ENCODE measurements at regions not wholly inside any gene's neighbourhood (a gene's known extent, or its start where the extent isn't known, plus 50 kb on each side); places are given as distances from the start of the nearest gene placed in this dataset.

GRCh38 chr2:65766768-65767267 is 334.4 kb upstream of the SPRED2 start:
- no peaks in the 10 kb centered on the region for H3F3A ChIP-seq (ENCODE audit: insufficient read depth)
- H3K4me3 ChIP-seq (ENCODE audit: insufficient read depth, low read length, poor library complexity, severe bottlenecking), result no peak overlapping the region
- no peaks in the 10 kb centered on the region for H4K20me1 ChIP-seq (ENCODE audit: low read depth, low read length)
- H2AFZ ChIP-seq (ENCODE audit: low read depth, low read length, severe bottlenecking), result no peak overlapping the region
- no peaks in the 10 kb centered on the region for H3K9me2 ChIP-seq (replicated peaks; ENCODE audit: insufficient read depth, low read length)
- H3K4me2 ChIP-seq (ENCODE audit: low read depth, low read length, poor library complexity, severe bottlenecking), result no peak overlapping the region
- no peaks in the 10 kb centered on the region for H3K79me2 ChIP-seq (ENCODE audit: insufficient read depth, low read length)
- H3K27me3 ChIP-seq (ENCODE audit: low read length), result no peaks in the 10 kb centered on the region
- TF ChIP-seq EZH2phosphoT487 (conservative IDR thresholded peaks at IDR 0.05; ENCODE audit: low read length), result no peak
- TF ChIP-seq CTCF (IDR thresholded peaks at IDR 0.05; ENCODE audit: insufficient read depth, low read length, poor library complexity, severe bottlenecking), result no peak
- H3K36me3 ChIP-seq (ENCODE audit: low read length), result no peaks in the 10 kb centered on the region
- H3K27ac ChIP-seq (ENCODE audit: low read depth, low read length), result no peak overlapping the region
- H3K9me3 ChIP-seq (ENCODE audit: insufficient read depth, low read length), result no peaks in the 10 kb centered on the region
- H3K9ac ChIP-seq (ENCODE audit: low read length), result no peak overlapping the region

- Histone ChIP-seq H3K9me3 (ENCODE audit: insufficient read depth, low read length) (no peaks in the 10 kb centered on the region), H3K9me2 (replicated peaks; ENCODE audit: insufficient read depth, low read length) (no peaks in the 10 kb centered on the region), H3K9ac (ENCODE audit: low read length) (no peak overlapping the region), H3K27me3 (ENCODE audit: low read length) (no peaks in the 10 kb centered on the region), H4K20me1 (ENCODE audit: low read depth, low read length) (no peaks in the 10 kb centered on the region), H3F3A (ENCODE audit: insufficient read depth) (no peaks in the 10 kb centered on the region), H2AFZ (ENCODE audit: low read depth, low read length, severe bottlenecking) (no peak overlapping the region), H3K36me3 (ENCODE audit: low read length) (no peaks in the 10 kb centered on the region), H3K4me3 (ENCODE audit: insufficient read depth, low read length, poor library complexity, severe bottlenecking) (no peak overlapping the region), H3K27ac (ENCODE audit: low read depth, low read length) (no peak overlapping the region), H3K4me2 (ENCODE audit: low read depth, low read length, poor library complexity, severe bottlenecking) (no peak overlapping the region), H3K79me2 (ENCODE audit: insufficient read depth, low read length) (no peaks in the 10 kb centered on the region)
- TF ChIP-seq EZH2phosphoT487 (conservative IDR thresholded peaks at IDR 0.05; ENCODE audit: low read length) (no peak), CTCF (IDR thresholded peaks at IDR 0.05; ENCODE audit: insufficient read depth, low read length, poor library complexity, severe bottlenecking) (no peak)
These were observed 333.0 kb upstream of the SPRED2 start for GRCh38 chr2:65765376-65765775.

- Histone ChIP-seq H4K20me1 (ENCODE audit: low read depth, low read length) (no peaks in the 10 kb centered on the region), H3K4me2 (ENCODE audit: low read depth, low read length, poor library complexity, severe bottlenecking) (no peak overlapping the region), H3K9me2 (replicated peaks; ENCODE audit: insufficient read depth, low read length) (no peaks in the 10 kb centered on the region), H3K27me3 (ENCODE audit: low read length) (no peaks in the 10 kb centered on the region), H3K4me3 (ENCODE audit: insufficient read depth, low read length, poor library complexity, severe bottlenecking) (no peak overlapping the region), H2AFZ (ENCODE audit: low read depth, low read length, severe bottlenecking) (no peak overlapping the region), H3K27ac (ENCODE audit: low read depth, low read length) (no peak overlapping the region), H3K9me3 (ENCODE audit: insufficient read depth, low read length) (no peaks in the 10 kb centered on the region), H3K9ac (ENCODE audit: low read length) (no peak overlapping the region), H3K79me2 (ENCODE audit: insufficient read depth, low read length) (no peaks in the 10 kb centered on the region), H3F3A (ENCODE audit: insufficient read depth) (no peaks in the 10 kb centered on the region), H3K36me3 (ENCODE audit: low read length) (no peaks in the 10 kb centered on the region)
- no peak for TF ChIP-seq CTCF (IDR thresholded peaks at IDR 0.05; ENCODE audit: insufficient read depth, low read length, poor library complexity, severe bottlenecking)
- TF ChIP-seq EZH2phosphoT487 (conservative IDR thresholded peaks at IDR 0.05; ENCODE audit: low read length), result no peak
These were observed 329.7 kb upstream of the SPRED2 start for GRCh38 chr2:65762068-65762467.
